Neural progenitor cell (in vitro differentiated cells): ENCODE measurements at regions not wholly inside any gene's neighbourhood (a gene's known extent, or its start where the extent isn't known, plus 50 kb on each side); places are given as distances from the start of the nearest gene placed in this dataset.
"Not testable (repeated sequence)": the region's sequence is repeated elsewhere in the genome, so short reads cannot be mapped to it uniquely, and the experiment has no call there.

Source experiments
- EZH2 ChIP-seq: fragments of 200-600 bp; sonication (generic); IDR thresholded peaks from 2 replicates; pipeline ENCODE4 v1.6.1; 2017; ENCODE audit warnings: antibody characterized with exemption, mild to moderate bottlenecking, moderate library complexity
- TF ChIP-seq, protein P1 (sequence below): fragments of 200-600 bp; sonication (generic); IDR thresholded peaks from 2 replicates; pipeline ENCODE4 v1.5.1; 2017; ENCODE audit warnings: antibody characterized with exemption, mild to moderate bottlenecking

DNA sequence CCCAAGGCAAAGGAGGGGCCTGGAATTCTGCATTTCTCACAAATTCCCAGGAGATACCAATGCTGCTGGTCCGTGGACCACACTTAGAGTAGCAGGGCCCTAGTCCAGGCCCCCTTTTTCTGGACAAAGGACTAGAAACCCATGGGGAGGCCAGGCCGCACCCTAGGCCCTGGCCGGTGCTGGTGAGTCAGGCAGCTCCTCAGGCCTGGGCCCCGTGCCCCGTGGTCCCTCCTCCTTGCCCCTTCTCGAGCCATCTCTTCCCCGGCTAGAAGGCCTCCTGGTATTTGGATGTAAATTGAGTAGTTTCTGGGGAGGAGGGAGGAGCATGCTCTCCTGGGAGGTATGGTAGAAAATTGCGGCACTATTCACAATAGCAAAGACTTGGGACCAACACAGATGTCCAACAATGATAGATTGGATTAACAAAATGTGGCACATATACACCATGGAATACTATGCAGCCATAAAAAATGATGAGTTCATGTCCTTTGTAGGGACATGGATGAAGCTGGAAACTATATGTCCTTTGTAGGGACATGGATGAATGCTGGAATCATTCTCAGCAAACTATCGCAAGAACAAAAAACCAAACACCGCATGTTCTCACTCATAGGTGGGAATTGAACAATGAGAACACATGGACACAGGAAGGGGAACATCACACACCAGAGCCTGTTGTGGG lies 91.9 kb downstream of the KATNIP start:
- TF ChIP-seq, protein P1, sequence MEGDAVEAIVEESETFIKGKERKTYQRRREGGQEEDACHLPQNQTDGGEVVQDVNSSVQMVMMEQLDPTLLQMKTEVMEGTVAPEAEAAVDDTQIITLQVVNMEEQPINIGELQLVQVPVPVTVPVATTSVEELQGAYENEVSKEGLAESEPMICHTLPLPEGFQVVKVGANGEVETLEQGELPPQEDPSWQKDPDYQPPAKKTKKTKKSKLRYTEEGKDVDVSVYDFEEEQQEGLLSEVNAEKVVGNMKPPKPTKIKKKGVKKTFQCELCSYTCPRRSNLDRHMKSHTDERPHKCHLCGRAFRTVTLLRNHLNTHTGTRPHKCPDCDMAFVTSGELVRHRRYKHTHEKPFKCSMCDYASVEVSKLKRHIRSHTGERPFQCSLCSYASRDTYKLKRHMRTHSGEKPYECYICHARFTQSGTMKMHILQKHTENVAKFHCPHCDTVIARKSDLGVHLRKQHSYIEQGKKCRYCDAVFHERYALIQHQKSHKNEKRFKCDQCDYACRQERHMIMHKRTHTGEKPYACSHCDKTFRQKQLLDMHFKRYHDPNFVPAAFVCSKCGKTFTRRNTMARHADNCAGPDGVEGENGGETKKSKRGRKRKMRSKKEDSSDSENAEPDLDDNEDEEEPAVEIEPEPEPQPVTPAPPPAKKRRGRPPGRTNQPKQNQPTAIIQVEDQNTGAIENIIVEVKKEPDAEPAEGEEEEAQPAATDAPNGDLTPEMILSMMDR = not testable (repeated sequence)
- TF ChIP-seq EZH2 = not testable (repeated sequence)
